ENCODE measurements at regions not wholly inside any gene's neighbourhood (a gene's known extent, or its start where the extent isn't known, plus 50 kb on each side); places are given as distances from the start of the nearest gene placed in this dataset.
"Not testable (repeated sequence)": the region's sequence is repeated elsewhere in the genome, so short reads cannot be mapped to it uniquely, and the experiment has no call there.

GRCh38 chr9:104980039-104980654, 52.2 kb upstream of the ABCA1 start:
- no peak for DNase-seq (ENCODE audit: low read depth in 2 of 2)

DNA sequence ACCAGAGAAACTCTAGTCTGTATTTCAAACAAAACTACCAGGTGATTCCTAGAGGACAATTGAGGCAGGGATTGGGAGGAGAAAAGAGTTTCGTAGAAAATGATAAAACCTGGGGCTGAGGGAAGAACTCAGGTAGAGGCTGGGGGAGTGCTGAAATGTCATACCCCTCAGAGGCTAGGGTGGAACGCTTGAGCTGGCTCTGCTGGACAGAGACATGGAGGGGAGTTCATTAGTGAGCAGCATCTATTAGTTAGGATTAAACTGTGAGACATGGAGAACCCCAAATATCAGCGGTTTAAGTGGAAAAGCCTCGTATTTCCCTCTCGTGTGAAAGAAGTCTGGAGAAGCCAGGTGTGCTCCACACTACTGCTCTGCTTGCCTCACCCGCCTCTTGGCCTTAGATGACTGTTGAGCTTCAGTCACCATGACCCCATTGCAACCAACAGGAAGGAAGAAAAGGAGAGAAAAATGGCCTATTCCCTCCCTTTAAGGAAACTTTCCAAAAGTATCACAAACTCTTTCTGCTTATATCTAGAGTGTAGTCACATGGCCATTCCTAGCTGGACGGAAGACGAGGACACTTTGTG, 53.7 kb upstream of the ABCA1 start:
- DNase-seq (ENCODE audit: low read depth in 2 of 2): no peak

DNA sequence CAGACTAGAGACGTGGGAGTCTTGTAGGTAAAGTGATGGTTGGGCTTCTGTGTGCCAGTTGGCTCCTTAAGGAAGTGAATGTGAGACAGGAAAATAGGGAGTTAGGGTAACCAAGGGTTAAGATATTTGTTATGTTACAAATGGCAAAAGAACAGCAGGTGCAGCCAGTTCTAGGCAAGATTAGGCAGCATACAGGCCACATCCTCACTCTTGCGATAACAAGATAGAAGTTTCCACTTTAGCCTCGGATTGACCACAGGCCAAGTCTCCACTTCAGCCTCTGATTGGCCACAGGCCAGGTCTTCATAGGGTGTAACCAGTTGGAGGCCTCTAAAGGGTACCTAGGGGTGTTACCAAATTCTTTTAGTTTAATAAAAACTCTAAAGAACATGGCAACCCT, 54.6 kb upstream of the ABCA1 start:
- no peak for DNase-seq (ENCODE audit: low read depth in 2 of 2)

GRCh38 chr9:104983491-104983890, 55.5 kb upstream of the ABCA1 start:
- no peak for DNase-seq (ENCODE audit: low read depth in 2 of 2)

- no peak for DNase-seq (ENCODE audit: low read depth in 2 of 2)
Observed at GRCh38 chr9:104984121-104984520, 56.2 kb upstream of the ABCA1 start.

DNA sequence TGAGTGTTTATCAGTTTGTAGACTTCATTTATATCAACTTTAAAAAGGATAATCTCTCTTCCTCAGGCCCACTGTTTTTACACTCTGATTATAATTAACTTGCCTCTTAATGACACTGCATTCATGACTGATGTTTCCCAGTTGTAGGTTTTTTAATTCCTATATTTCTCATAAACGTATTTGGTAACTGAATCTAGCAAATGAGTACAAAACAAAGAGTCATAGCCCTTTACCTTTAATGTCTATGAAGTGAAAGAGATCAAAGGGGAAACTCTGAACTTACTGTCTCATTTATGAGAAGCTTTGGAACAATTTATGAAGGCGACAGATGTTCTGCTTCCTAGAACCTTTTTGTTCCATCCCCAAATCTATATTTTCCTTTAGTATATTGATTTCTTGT, 56.6 kb upstream of the ABCA1 start:
- DNase-seq (ENCODE audit: low read depth in 2 of 2): no peak

GRCh38 chr9:104984948-104985347, 57.0 kb upstream of the ABCA1 start:
- no peak for DNase-seq (ENCODE audit: low read depth in 2 of 2)

- DNase-seq (ENCODE audit: low read depth in 2 of 2): no peak
Observed at GRCh38 chr9:104986096-104986495, 58.1 kb upstream of the ABCA1 start.

- DNase-seq (ENCODE audit: low read depth in 2 of 2): no peak
Observed at GRCh38 chr9:104987743-104988142, 59.8 kb upstream of the ABCA1 start.

GRCh38 chr9:104988539-104988938, 60.6 kb upstream of the ABCA1 start:
- DNase-seq (ENCODE audit: low read depth in 2 of 2): no peak

DNA sequence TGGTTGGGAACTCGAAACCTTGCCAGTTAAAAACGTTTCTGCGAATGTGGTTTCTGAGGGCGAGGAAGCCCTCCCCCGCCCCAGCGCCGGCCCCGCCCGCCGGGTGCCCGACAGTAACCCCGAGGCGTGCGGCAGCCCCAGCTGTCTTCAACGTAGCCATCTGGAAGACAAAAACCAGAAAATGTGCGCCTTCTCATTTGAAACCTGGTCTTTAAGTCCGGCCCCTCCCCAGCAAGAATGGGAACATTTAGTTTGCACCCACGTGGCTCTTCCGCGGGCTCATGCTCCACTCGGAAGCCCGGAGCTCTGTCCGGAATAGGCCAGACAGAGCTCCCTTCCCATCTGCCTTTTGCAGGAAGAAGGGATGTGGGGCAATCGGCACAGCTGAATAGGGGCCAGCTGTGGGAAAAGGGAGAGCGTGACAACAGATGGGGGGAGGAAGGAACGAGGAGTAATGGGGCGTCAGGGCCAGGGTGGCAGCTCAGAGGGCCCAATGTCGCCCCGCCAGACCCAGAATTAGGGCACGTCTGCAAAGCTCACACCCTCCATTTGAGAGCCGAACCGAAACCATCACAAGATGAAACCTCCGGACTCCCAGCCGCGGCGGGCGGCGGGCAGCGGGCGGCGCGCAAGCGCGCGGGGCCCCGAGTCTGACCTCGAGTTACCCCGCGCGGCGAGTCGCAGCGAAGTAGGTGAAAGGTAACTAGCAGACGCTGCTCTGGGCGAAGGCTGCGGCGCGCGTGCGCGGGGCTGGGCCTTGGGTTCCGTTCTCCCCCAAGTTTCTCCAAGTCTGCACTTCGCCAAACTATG, 63.4 kb upstream of the ABCA1 start:
- peak; percentile 41 to 51 for DNase-seq (ENCODE audit: low read depth in 2 of 2)

GRCh38 chr9:104992659-104993058, 64.7 kb upstream of the ABCA1 start:
- DNase-seq (ENCODE audit: low read depth in 2 of 2): no peak

DNA sequence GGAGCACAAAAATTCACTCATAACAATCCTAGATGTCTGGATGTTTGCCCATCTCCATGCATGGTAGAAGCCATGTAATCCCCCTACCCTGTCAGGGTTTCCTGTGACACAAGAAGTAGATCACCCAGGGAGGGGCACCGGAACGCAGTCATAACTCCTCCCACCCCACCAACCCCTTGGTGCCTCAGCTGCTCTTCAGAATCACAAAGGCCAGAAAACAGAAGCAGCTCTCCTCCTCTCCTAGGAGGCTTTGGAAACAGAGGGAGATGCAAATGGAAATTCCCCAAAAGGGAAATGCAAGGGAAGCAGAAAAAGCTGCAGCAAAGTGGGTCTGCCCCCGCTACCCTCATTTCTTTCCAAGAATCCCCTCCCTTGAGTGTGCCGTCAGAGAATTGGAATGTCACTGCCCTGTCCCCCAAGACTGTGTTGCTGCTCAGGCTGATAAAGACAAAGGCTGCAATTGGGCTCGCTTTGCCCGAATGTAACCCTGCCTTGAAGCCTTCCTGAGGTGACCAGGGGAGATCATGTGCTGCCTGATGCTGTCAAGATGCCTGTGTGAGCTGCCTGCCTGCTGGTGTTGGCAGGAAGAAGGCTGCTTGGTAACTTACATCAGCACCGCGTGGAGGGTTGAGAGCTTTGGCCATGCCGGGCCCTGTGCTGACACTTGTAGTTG, 65.5 kb upstream of the ABCA1 start:
- DNase-seq (ENCODE audit: low read depth in 2 of 2): no peak

DNA sequence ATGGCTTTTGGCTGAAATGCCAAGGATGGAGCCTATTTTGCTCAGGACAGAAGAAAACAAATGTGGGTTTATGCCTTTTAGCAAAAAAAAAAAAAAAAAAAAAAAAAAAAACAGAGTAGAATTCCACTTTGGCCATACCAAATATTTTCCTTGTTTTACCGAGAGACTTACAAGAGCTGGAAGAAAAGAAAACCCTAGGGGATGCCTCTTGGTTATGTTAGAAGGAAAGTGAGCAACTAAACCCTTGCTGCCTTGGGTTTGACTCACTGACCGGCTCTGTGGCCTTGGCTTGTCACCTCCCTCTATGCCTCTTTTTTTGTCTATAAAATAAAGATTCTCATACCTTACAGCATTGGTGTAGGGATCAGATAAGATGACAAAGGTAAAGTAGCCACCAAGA, 69.6 kb upstream of the ABCA1 start:
- DNase-seq (ENCODE audit: low read depth in 2 of 2): no peak

- no peak for DNase-seq (ENCODE audit: low read depth in 2 of 2)
Observed at GRCh38 chr9:104999136-104999535, 71.2 kb upstream of the ABCA1 start.

DNA sequence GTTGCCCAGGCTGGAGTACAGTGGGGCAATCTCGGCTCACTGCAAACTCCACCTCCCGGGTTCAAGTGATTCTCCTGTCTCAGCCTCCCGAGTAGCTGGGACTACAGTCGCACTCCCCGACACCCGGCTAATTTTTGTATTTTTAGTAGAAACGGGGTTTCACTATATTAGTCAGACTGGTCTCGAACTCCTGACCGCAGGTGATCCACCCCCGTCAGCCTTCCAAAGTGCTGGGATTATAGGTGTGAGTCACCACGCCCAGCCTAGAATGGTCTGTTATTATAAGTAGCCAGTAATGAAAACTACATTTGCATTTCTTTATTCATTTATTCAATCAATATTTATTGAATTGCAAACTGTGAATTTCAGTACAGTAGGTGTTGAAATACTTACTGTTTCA, 72.6 kb upstream of the ABCA1 start:
- DNase-seq (ENCODE audit: low read depth in 2 of 2): not testable (repeated sequence)

DNA sequence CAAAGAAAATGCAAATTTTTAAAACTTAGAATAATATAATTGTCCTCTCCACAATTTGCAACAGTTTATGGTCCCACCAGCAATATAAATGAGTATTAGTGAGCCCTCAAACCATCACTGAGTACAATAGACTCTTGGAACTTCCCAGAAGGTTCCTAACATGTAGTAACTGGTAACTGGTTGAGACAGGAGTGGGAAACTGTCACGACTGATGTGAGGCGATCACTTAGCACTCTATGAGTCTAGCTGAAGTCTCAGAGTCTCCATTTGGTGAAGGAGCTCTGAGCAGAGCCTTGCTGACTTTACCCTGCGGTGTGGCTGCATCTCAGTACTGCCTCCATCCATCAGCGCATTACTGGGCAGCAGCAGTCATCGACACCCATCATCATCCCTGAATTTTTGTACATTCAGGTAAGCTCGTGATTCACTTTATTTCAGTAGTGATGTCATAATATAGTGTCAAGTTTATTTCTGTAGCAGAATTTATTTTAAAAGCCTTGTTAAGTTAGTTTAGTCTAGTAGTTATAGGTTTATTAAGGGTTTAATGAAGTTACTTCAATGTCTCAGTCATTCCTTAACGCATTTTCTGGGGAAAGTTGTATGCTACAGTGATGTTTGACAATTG, 76.6 kb upstream of the ABCA1 start:
- no peak for DNase-seq (ENCODE audit: low read depth in 2 of 2)

- no peak for DNase-seq (ENCODE audit: low read depth in 2 of 2)
Observed at GRCh38 chr9:105005186-105005585, 77.2 kb upstream of the ABCA1 start.

DNA sequence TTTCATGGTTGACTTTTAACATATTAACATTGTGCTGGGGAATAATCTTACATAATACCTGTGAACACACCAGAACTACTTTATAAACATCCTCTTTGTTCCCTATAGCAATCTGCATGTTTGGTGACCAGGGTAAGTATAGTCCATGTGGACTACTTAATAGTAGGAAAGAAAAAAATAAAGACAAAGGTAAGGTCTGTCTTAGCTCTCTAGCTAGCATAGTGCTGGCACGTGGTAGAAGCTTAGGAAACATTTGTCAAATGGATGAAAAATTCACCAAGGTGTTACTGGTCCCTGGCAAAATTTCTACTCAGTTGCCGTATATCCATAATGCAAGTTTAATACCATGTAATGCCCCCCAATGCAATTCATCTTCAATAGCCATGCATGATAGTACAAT, 78.6 kb upstream of the ABCA1 start:
- DNase-seq (ENCODE audit: low read depth in 2 of 2): no peak

GRCh38 chr9:105007143-105007542, 79.2 kb upstream of the ABCA1 start:
- DNase-seq (ENCODE audit: low read depth in 2 of 2): no peak

DNA sequence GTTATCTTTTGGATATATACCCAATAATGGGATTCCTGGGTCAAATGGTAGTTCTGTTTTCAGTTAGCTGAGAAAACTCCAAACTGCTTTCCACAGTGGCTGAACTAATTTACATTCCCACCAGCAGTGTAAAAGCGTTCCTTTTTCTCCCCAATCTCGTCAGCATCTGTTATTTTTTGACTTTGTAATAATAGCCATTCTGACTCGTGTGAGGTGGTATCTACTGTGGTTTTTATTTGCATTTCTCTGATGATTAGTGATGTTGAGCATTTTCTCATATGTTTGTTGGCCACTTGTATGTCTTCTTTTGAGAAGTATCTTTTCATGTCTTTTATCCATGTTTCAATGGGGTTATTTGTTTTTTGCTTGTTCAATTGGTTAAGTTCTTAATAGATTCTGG, 82.1 kb upstream of the ABCA1 start:
- not testable (repeated sequence) for DNase-seq (ENCODE audit: low read depth in 2 of 2)

- no peak for DNase-seq (ENCODE audit: low read depth in 2 of 2)
Observed at GRCh38 chr9:105021917-105022316, 94.0 kb upstream of the ABCA1 start.

All from stimulated activated CD4-positive, alpha-beta T cell treated with anti-CD3 and anti-CD28 coated beads, Interleukin-1b, Interleukin-23, amount 100 ng/mL, for 1 hour (primary cell).